Stomach (tissue), 8 donors: ENCODE measurements at regions not wholly inside any gene's neighbourhood (a gene's known extent, or its start where the extent isn't known, plus 50 kb on each side); places are given as distances from the start of the nearest gene placed in this dataset.

Experiments used
- DNase-seq, 2 donors: peaks; one replicate each; pipeline versions ENCODE4 v3.0.0 to v3.0.0-alpha.2; 2013 to 2019
- H3K27ac ChIP-seq, 5 donors: fragments of 200-600 bp in 4 of 5; sonication (generic) in 4 of 5; one replicate each; pipeline ENCODE4 v1.5.1; 2013 to 2019; ENCODE audit warnings: mild to moderate bottlenecking in 1 of 5, moderate library complexity in 1 of 5
- H3K27me3 ChIP-seq, 3 donors: fragments of 200-600 bp; sonication (generic); one replicate each; pipeline ENCODE4 v1.5.1; 2017 to 2019; ENCODE audit warnings: mixed run types in 1 of 3
- H3K36me3 ChIP-seq, 4 donors: fragments of 200-600 bp; sonication (generic); 1 replicate in 3 of 4; 2 replicates in 1 of 4; pipeline ENCODE4 v1.5.1; 2016 to 2019
- H3K4me1 ChIP-seq, 4 donors: fragments of 200-600 bp; sonication (generic); one replicate each; pipeline ENCODE4 v1.5.1; 2016 to 2019
- H3K4me3 ChIP-seq, 4 donors: fragments of 200-600 bp; sonication (generic) in 3 of 4; one replicate each; pipeline ENCODE4 v1.5.1; 2016 to 2019; ENCODE audit warnings: mild to moderate bottlenecking in 1 of 4
- H3K9me3 ChIP-seq, 4 donors: fragments of 200-600 bp; sonication (generic); one replicate each; pipeline ENCODE4 v1.5.1; 2016 to 2019
- CTCF ChIP-seq, 7 experiments: fragments of 450-650 bp in 4 of 7; fragments of 200-600 bp in 3 of 7; sonication (generic) in 3 of 7; IDR thresholded peaks; one replicate each; pipeline ENCODE4 v1.5.1; 2016 to 2019; ENCODE audit warnings: antibody characterized with exemption in 7 of 7, control low read depth in 2 of 7, mild to moderate bottlenecking in 1 of 7
- EP300 ChIP-seq: sonication (generic); formaldehyde crosslinking; IDR thresholded peaks from one replicate; pipeline ENCODE4 v1.6.1; 2017; ENCODE audit warnings: antibody characterized with exemption
- POLR2A ChIP-seq, 4 donors: fragments of 450-650 bp; IDR thresholded peaks; one replicate each; pipeline ENCODE4 v1.6.1; 2016; ENCODE audit warnings: antibody characterized with exemption in 4 of 4, control low read depth in 2 of 4, mild to moderate bottlenecking in 1 of 4, moderate library complexity in 1 of 4
- POLR2AphosphoS5 ChIP-seq, 3 donors: sonication (generic); formaldehyde crosslinking; IDR thresholded peaks; one replicate each; pipeline ENCODE4 v1.6.1; 2016; ENCODE audit warnings: antibody characterized with exemption in 3 of 3
- WGBS, 5 donors: extraction: QIAGEN DNeasy Blood & Tissue Kit in 3 of 5; methylation state at CpG; one replicate each; pipeline versions ENCODE4 v1.1.5 to v1.1.7; 2013 to 2018; 5-methylcytosine and 5-hydroxymethylcytosine counted together
- intact Hi-C: fragments of 100-400 bp; cut with DNase I; formaldehyde crosslinking; loops from one replicate; pipeline ENCODE4 v1.15.1; 2023; ENCODE audit warnings: low total_unique reads
- donor health status: healthy with polysubstance abuse.
- donor health status: Bipolar disorder and iron deficiency.
- donor health status: healthy.

DNA sequence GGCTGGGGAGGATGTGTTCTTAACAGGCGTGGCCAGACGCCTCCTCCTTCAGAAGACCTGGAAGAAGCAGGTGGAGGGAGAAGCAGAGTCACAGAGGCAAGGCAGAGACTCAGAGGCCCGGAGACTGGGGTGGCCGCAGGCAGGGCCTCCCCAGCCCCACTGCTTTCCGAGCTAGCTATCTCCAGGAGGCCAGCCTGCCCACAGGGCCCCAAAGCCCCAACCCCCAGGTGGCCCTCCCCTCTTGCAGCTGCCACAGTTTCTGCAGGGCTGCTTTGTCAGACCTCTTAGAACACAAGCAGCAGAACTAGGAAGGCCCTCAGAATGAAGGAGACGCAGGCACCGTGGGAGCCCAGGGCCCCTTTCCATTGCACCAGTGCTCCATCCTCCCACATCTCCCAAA, 69.0 kb upstream of the MLN start:
- Histone ChIP-seq H3K27me3 (peaks cover 0 to 48% (median 6%) of the 10 kb centered on the region in 3 donors), H3K36me3 (no peaks in the 10 kb centered on the region), H3K27ac (no peak overlapping the region), H3K9me3 (no peaks in the 10 kb centered on the region), H3K4me1 (no peaks in the 10 kb centered on the region), H3K4me3 (no peak overlapping the region)
- no peak for TF ChIP-seq CTCF (IDR thresholded peaks at IDR 0.05)
- no peak for TF ChIP-seq POLR2A (IDR thresholded peaks at IDR 0.05)
- no peak for TF ChIP-seq EP300
- no peak for TF ChIP-seq POLR2AphosphoS5 (IDR thresholded peaks at IDR 0.05)
- no peak for DNase-seq
- 67 to 78% (median 68%) methylated on average over 7 of the region's 7 CpGs for WGBS, 5 donors
- intact Hi-C loops: no loop called here

DNA sequence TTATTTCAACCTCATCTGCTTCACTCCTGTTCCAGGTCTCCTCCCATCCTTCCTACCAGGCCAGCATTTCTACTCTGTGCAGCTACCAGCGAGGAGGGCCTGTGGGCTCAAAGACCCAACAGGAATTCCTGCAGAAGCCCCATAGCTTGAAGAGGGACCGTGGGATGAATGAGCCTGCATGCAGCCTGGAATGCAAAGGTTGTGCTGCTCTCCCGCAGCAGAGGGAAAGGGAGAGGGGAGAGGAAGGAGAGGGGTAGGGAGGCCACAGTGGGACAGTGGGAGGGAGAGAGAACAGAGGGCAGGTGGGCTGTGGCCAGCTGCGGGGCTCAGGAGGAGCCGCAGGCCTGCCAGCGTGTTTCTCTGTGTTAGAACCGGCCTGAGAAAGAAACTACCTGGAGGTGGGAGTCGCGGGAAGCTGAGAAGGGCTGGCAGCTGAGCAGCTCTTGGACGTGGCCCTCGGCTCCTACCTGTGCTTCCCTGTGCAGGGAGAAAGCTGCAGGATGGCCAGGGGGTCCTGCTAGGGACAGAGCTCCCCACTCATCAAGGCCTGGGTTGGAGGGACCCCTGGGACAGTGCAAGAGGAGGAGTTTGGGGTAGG, 66.1 kb upstream of the MLN start:
- no peak overlapping the region for H3K27ac ChIP-seq
- H3K9me3 ChIP-seq: no peaks in the 10 kb centered on the region
- no peaks in the 10 kb centered on the region for H3K4me1 ChIP-seq
- 36 to 52% (median 45%) methylated on average over 11 of the region's 11 CpGs for WGBS, 5 donors
- intact Hi-C loops: no loop called here
- DNase-seq: no peak
- H3K27me3 ChIP-seq: peaks cover 0 to 38% (median 6%) of the 10 kb centered on the region in 3 donors
- no peak overlapping the region for H3K4me3 ChIP-seq
- no peaks in the 10 kb centered on the region for H3K36me3 ChIP-seq
- TF ChIP-seq POLR2A (IDR thresholded peaks at IDR 0.05): no peak
- TF ChIP-seq CTCF (IDR thresholded peaks at IDR 0.05): no peak
- TF ChIP-seq POLR2AphosphoS5 (IDR thresholded peaks at IDR 0.05): no peak
- no peak for TF ChIP-seq EP300

- Histone ChIP-seq H3K9me3 (no peaks in the 10 kb centered on the region), H3K36me3 (no peaks in the 10 kb centered on the region), H3K27ac (no peak overlapping the region), H3K4me3 (no peak overlapping the region), H3K27me3 (peaks cover 0 to 37% (median 6%) of the 10 kb centered on the region in 3 donors), H3K4me1 (no peaks in the 10 kb centered on the region)
- TF ChIP-seq POLR2A (IDR thresholded peaks at IDR 0.05): no peak
- no peak for TF ChIP-seq EP300
- TF ChIP-seq CTCF (IDR thresholded peaks at IDR 0.05): no peak
- no peak for TF ChIP-seq POLR2AphosphoS5 (IDR thresholded peaks at IDR 0.05)
- DNase-seq: no peak
- intact Hi-C loops: no loop called here
- WGBS, 5 donors: 60 to 84% (median 79%) methylated on average over 5 of the region's 5 CpGs
Observed at GRCh38 chr6:33869121-33869520, 65.3 kb upstream of the MLN start.

DNA sequence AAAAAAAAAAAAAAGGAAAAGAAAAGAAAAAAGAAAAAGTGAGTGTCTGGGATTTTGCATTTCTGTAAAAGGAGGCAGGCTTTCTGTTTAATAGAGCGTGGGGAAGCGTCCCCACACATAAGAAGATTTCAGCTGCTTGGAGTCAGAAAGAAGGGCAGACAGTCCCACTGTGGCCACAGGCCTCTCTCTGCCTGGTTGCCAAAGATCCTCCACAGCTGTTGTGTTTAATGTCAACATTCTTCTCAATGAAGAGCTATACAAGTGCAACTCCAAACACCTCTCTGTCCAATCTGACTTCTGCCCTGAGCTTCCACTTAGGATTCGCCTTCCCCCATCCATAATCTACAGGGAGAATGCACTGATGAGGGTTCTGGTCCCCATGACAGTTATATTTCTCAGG, 64.3 kb upstream of the MLN start:
- Histone ChIP-seq H3K36me3 (no peaks in the 10 kb centered on the region), H3K9me3 (no peaks in the 10 kb centered on the region), H3K27me3 (peaks cover 0 to 38% (median 6%) of the 10 kb centered on the region in 3 donors), H3K4me3 (no peak overlapping the region), H3K27ac (no peak overlapping the region), H3K4me1 (no peaks in the 10 kb centered on the region)
- 69 to 98% (median 87%) methylated on average over 3 of the region's 3 CpGs for WGBS, 5 donors
- no peak for DNase-seq
- TF ChIP-seq POLR2AphosphoS5 (IDR thresholded peaks at IDR 0.05) (no peak), CTCF (IDR thresholded peaks at IDR 0.05) (no peak), POLR2A (IDR thresholded peaks at IDR 0.05) (no peak), EP300 (no peak)
- intact Hi-C loops: no loop called here
